ENCODE measurements at regions not wholly inside any gene's neighbourhood (a gene's known extent, or its start where the extent isn't known, plus 50 kb on each side); places are given as distances from the start of the nearest gene placed in this dataset.

DNA sequence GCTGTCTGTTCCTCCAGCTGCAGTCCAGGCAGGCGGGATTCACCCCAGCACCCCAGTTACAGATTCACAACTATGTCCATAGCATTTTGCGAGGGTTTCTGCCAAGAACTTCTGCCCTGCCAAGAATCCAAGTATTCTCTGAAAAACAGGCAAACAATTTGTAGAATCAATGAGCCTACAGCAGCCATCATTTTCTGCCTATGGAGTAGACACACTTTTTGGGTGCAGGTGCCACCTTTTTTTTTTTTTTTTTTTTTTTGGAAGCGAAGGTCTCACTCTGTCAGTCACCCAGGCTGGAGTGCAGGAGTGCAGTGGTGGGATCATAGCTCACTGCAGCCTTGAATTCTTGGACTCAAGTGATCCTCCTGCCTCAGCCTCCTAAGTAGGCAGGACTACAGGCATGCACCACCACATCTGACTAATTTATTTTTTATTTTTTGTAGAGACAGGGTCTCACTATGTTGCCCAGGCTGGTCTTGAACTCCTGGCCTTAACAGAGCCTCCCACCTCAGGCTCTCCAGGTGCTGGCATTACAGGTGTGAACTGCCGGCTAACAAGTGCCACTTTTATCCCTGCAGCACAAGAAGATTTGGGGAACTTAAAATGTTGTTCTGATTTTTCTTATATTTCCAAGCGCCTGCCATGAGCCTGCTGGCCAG, 195.1 kb downstream of the SNX19 start:
- no peaks in the 10 kb centered on the region for H3K9me3 ChIP-seq (ENCODE audit: severe bottlenecking)
- no peak overlapping the region for H3K4me3 ChIP-seq (ENCODE audit: low read depth, low read length)
- H3K27me3 ChIP-seq (ENCODE audit: insufficient read depth, low read depth, severe bottlenecking): no peaks in the 10 kb centered on the region
- TF ChIP-seq, protein P1, sequence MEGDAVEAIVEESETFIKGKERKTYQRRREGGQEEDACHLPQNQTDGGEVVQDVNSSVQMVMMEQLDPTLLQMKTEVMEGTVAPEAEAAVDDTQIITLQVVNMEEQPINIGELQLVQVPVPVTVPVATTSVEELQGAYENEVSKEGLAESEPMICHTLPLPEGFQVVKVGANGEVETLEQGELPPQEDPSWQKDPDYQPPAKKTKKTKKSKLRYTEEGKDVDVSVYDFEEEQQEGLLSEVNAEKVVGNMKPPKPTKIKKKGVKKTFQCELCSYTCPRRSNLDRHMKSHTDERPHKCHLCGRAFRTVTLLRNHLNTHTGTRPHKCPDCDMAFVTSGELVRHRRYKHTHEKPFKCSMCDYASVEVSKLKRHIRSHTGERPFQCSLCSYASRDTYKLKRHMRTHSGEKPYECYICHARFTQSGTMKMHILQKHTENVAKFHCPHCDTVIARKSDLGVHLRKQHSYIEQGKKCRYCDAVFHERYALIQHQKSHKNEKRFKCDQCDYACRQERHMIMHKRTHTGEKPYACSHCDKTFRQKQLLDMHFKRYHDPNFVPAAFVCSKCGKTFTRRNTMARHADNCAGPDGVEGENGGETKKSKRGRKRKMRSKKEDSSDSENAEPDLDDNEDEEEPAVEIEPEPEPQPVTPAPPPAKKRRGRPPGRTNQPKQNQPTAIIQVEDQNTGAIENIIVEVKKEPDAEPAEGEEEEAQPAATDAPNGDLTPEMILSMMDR (IDR thresholded peaks at IDR 0.05; ENCODE audit: low read depth, low read length): no peak
- H3K36me3 ChIP-seq: no peaks in the 10 kb centered on the region
- no peak for DNase-seq
- no peak overlapping the region for H3K27ac ChIP-seq

- Histone ChIP-seq H3K27ac (no peak overlapping the region), H3K27me3 (ENCODE audit: insufficient read depth, low read depth, severe bottlenecking) (no peaks in the 10 kb centered on the region), H3K36me3 (no peaks in the 10 kb centered on the region), H3K4me3 (ENCODE audit: low read depth, low read length) (no peak overlapping the region), H3K9me3 (ENCODE audit: severe bottlenecking) (no peaks in the 10 kb centered on the region)
- TF ChIP-seq, protein P1 (IDR thresholded peaks at IDR 0.05; ENCODE audit: low read depth, low read length): no peak
- DNase-seq: no peak
Observed at GRCh38 chr11:130721736-130722135, 194.5 kb downstream of the SNX19 start.

DNA sequence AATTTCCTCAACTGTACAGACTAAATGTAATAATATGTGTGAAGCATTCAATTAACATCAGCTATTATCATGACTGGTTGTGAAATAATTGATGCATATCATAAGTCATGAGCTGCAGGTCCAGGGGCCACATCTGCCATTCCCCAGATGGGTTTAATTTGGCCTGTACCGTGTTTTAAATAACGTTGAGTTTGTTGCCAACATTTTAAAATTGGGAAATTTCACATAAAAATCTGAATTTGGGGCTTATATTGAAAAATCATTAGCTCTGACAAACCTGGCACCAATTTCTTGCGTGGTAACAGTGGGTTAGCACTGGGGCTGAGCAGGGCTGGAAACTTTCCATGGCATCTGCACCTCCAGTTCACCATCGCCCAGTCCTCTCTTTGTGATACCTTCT, 193.9 kb downstream of the SNX19 start:
- DNase-seq: no peak
- TF ChIP-seq, protein P1 (IDR thresholded peaks at IDR 0.05; ENCODE audit: low read depth, low read length): no peak
- Histone ChIP-seq H3K9me3 (ENCODE audit: severe bottlenecking) (no peaks in the 10 kb centered on the region), H3K4me3 (ENCODE audit: low read depth, low read length) (no peak overlapping the region), H3K36me3 (no peaks in the 10 kb centered on the region), H3K27me3 (ENCODE audit: insufficient read depth, low read depth, severe bottlenecking) (no peaks in the 10 kb centered on the region), H3K27ac (no peak overlapping the region)

GRCh38 chr11:130725421-130726233, 190.7 kb downstream of the SNX19 start:
- DNase-seq: no peak
- H3K4me3 ChIP-seq (ENCODE audit: low read depth, low read length): no peak overlapping the region
- no peaks in the 10 kb centered on the region for H3K36me3 ChIP-seq
- H3K27ac ChIP-seq: no peak overlapping the region
- TF ChIP-seq, protein P1 (IDR thresholded peaks at IDR 0.05; ENCODE audit: low read depth, low read length): no peak
- no peaks in the 10 kb centered on the region for H3K27me3 ChIP-seq (ENCODE audit: insufficient read depth, low read depth, severe bottlenecking)
- no peaks in the 10 kb centered on the region for H3K9me3 ChIP-seq (ENCODE audit: severe bottlenecking)

- DNase-seq: no peak
- TF ChIP-seq, protein P1 (IDR thresholded peaks at IDR 0.05; ENCODE audit: low read depth, low read length): no peak
- Histone ChIP-seq H3K4me3 (ENCODE audit: low read depth, low read length) (no peak overlapping the region), H3K27ac (no peak overlapping the region), H3K36me3 (no peaks in the 10 kb centered on the region), H3K9me3 (ENCODE audit: severe bottlenecking) (no peaks in the 10 kb centered on the region), H3K27me3 (ENCODE audit: insufficient read depth, low read depth, severe bottlenecking) (no peaks in the 10 kb centered on the region)
Observed at GRCh38 chr11:130726234-130727037, 189.8 kb downstream of the SNX19 start.

Data from WERI-Rb-1 (cell line).